Mucosa of descending colon (tissue), 3 donors: ENCODE measurements at regions not wholly inside any gene's neighbourhood (a gene's known extent, or its start where the extent isn't known, plus 50 kb on each side); places are given as distances from the start of the nearest gene placed in this dataset.

Source experiments
- ATAC-seq: fragments of 200-7000 bp; cut with Tn5 transposase; one replicate; pipeline ENCODE4 v1.9.1; 2020; ENCODE audit warnings: mild to moderate bottlenecking, moderate library complexity
- DNase-seq, 3 donors: peaks; one replicate each; pipeline ENCODE4 v3.0.0-alpha.2; 2020
- H3K36me3 ChIP-seq: fragments of 200-600 bp; one replicate; pipeline ENCODE4 v1.8.0; 2021; ENCODE audit warnings: low read depth, mild to moderate bottlenecking
- H3K4me1 ChIP-seq: fragments of 200-600 bp; one replicate; pipeline ENCODE4 v1.8.0; 2021; ENCODE audit warnings: low read depth, mild to moderate bottlenecking
- H3K4me3 ChIP-seq: fragments of 200-600 bp; one replicate; pipeline ENCODE4 v1.8.0; 2021; ENCODE audit warnings: mild to moderate bottlenecking
- H3K9me3 ChIP-seq: fragments of 200-600 bp; one replicate; pipeline ENCODE4 v1.8.0; 2021; ENCODE audit warnings: mild to moderate bottlenecking
- CTCF ChIP-seq: fragments of 200-600 bp; IDR thresholded peaks from one replicate; pipeline ENCODE4 v1.8.0; 2022; ENCODE audit warnings: antibody characterized with exemption, mild to moderate bottlenecking
- intact Hi-C, 2 donors: fragments of 100-400 bp; cut with DNase I in 1 of 2; cut with micrococcal nuclease in 1 of 2; formaldehyde crosslinking; loops; one replicate each; pipeline versions ENCODE4 v1.11.0 to v1.11.1; 2022; cut with DNase I, micrococcal nuclease
- donor health status: DM: no; HTN: no; CAD: no; lungs with moderate emphysema.
- donor health status: DM: no; HTN: no; CAD: no.
- donor health status: DM: no; HTN: yes; CAD: no.

GRCh38 chr13:55815458-55816033 is 1325.2 kb upstream of the PRR20A start:
- H3K4me3 ChIP-seq, result no peak overlapping the region
- no peak for ATAC-seq
- DNase-seq, result no peak
- intact Hi-C loops, result no loop called here
- H3K4me1 ChIP-seq, result no peaks in the 10 kb centered on the region
- TF ChIP-seq CTCF, result no peak
- no peaks in the 10 kb centered on the region for H3K36me3 ChIP-seq
- peaks cover 30% of the 10 kb centered on the region for H3K9me3 ChIP-seq

- Histone ChIP-seq H3K9me3 (peaks cover 26% of the 10 kb centered on the region), H3K4me3 (no peak overlapping the region), H3K36me3 (no peaks in the 10 kb centered on the region), H3K4me1 (no peaks in the 10 kb centered on the region)
- no peak for DNase-seq
- intact Hi-C loops, result no loop called here
- no peak for TF ChIP-seq CTCF
- ATAC-seq, result no peak
These were observed 1323.6 kb upstream of the PRR20A start for GRCh38 chr13:55816976-55817601.

- no peak for ATAC-seq
These were observed 1319.9 kb upstream of the PRR20A start for GRCh38 chr13:55820817-55821216.

GRCh38 chr13:55869648-55870047 is 1271.1 kb upstream of the PRR20A start:
- intact Hi-C loops, result no loop called here
- Histone ChIP-seq H3K4me3 (no peak overlapping the region), H3K36me3 (no peaks in the 10 kb centered on the region), H3K4me1 (no peaks in the 10 kb centered on the region), H3K9me3 (peaks cover 87% of the 10 kb centered on the region)
- ATAC-seq, result no peak
- no peak for DNase-seq
- TF ChIP-seq CTCF, result no peak

More at GRCh38 chr13:55820817-55821216, 1319.9 kb upstream of the PRR20A start:
- intact Hi-C loops, result no loop called here
- H3K4me1 ChIP-seq, result no peaks in the 10 kb centered on the region
- no peak for DNase-seq
- H3K36me3 ChIP-seq, result no peaks in the 10 kb centered on the region
- TF ChIP-seq CTCF, result no peak
- peaks cover 16% of the 10 kb centered on the region for H3K9me3 ChIP-seq
- no peak overlapping the region for H3K4me3 ChIP-seq

GRCh38 chr13:55887561-55887960 is 1253.2 kb upstream of the PRR20A start:
- DNase-seq (no peak), ATAC-seq (no peak)
- Histone ChIP-seq H3K4me3 (no peak overlapping the region), H3K36me3 (no peaks in the 10 kb centered on the region), H3K9me3 (peaks cover 45% of the 10 kb centered on the region), H3K4me1 (no peaks in the 10 kb centered on the region)
- intact Hi-C loops, result no loop called here
- no peak for TF ChIP-seq CTCF
